Memory B cell (primary cell): ENCODE measurements at regions not wholly inside any gene's neighbourhood (a gene's known extent, or its start where the extent isn't known, plus 50 kb on each side); places are given as distances from the start of the nearest gene placed in this dataset.
"Not testable (repeated sequence)": the region's sequence is repeated elsewhere in the genome, so short reads cannot be mapped to it uniquely, and the experiment has no call there.

ENCODE experiments used
- ATAC-seq: fragments of 150-1000 bp; cut with Tn5 transposase; 2 replicates; pipeline ENCODE4 v1.10.0; 2021; ENCODE audit warnings: low read depth, mild to moderate bottlenecking, moderate library complexity
- DNase-seq, 2 donors: peaks; one replicate each; pipeline ENCODE4 v3.0.0; 2022; ENCODE audit warnings: low spot score in 2 of 2
- H3K27ac Mint-ChIP-seq: one replicate; pipeline ENCODE4 v1.8.0; 2022; ENCODE audit warnings: mild to moderate bottlenecking, moderate library complexity, mixed read lengths
- H3K27me3 Mint-ChIP-seq: one replicate; pipeline ENCODE4 v1.8.0; 2022; ENCODE audit warnings: mixed read lengths
- H3K36me3 Mint-ChIP-seq: one replicate; pipeline ENCODE4 v1.8.0; 2022; ENCODE audit warnings: mild to moderate bottlenecking, mixed read lengths
- H3K4me1 Mint-ChIP-seq: one replicate; pipeline ENCODE4 v1.8.0; 2022; ENCODE audit warnings: mixed read lengths
- H3K4me3 Mint-ChIP-seq: one replicate; pipeline ENCODE4 v1.8.0; 2022; ENCODE audit warnings: mild to moderate bottlenecking, moderate library complexity, mixed read lengths
- H3K9me3 Mint-ChIP-seq: one replicate; pipeline ENCODE4 v1.8.0; 2022; ENCODE audit warnings: mixed read lengths

GRCh38 chr9:118643118-118643517, 726.1 kb downstream of the BRINP1 start:
- Mint-ChIP-seq H3K9me3 (peaks cover 14% of the 10 kb centered on the region), H3K4me1 (no peaks in the 10 kb centered on the region), H3K36me3 (no peaks in the 10 kb centered on the region), H3K27ac (no peak overlapping the region), H3K27me3 (no peaks in the 10 kb centered on the region), H3K4me3 (no peak overlapping the region)
- no peak for ATAC-seq
- no peak for DNase-seq

GRCh38 chr9:118644066-118644465, 725.2 kb downstream of the BRINP1 start:
- peaks cover 8% of the 10 kb centered on the region for H3K9me3 Mint-ChIP-seq
- DNase-seq (no peak), ATAC-seq (no peak)
- no peaks in the 10 kb centered on the region for H3K4me1 Mint-ChIP-seq
- no peak overlapping the region for H3K27ac Mint-ChIP-seq
- no peaks in the 10 kb centered on the region for H3K27me3 Mint-ChIP-seq
- H3K4me3 Mint-ChIP-seq: no peak overlapping the region
- H3K36me3 Mint-ChIP-seq: no peaks in the 10 kb centered on the region

- Mint-ChIP-seq H3K36me3 (no peaks in the 10 kb centered on the region), H3K27ac (no peak overlapping the region), H3K4me1 (no peaks in the 10 kb centered on the region), H3K4me3 (no peak overlapping the region), H3K9me3 (peaks cover 7% of the 10 kb centered on the region), H3K27me3 (no peaks in the 10 kb centered on the region)
- ATAC-seq: no peak
- no peak for DNase-seq
Measured at GRCh38 chr9:118647331-118647730, 721.9 kb downstream of the BRINP1 start.

GRCh38 chr9:118650417-118650816, 718.8 kb downstream of the BRINP1 start:
- H3K4me3 Mint-ChIP-seq: no peak overlapping the region
- H3K9me3 Mint-ChIP-seq: peaks cover 10% of the 10 kb centered on the region
- no peaks in the 10 kb centered on the region for H3K27me3 Mint-ChIP-seq
- H3K36me3 Mint-ChIP-seq: no peaks in the 10 kb centered on the region
- no peaks in the 10 kb centered on the region for H3K4me1 Mint-ChIP-seq
- ATAC-seq (no peak), DNase-seq (no peak)
- no peak overlapping the region for H3K27ac Mint-ChIP-seq

- DNase-seq (no peak), ATAC-seq (no peak)
- Mint-ChIP-seq H3K4me3 (no peak overlapping the region), H3K27me3 (no peaks in the 10 kb centered on the region), H3K4me1 (no peaks in the 10 kb centered on the region), H3K9me3 (peaks cover 4% of the 10 kb centered on the region), H3K36me3 (no peaks in the 10 kb centered on the region), H3K27ac (no peak overlapping the region)
Measured at GRCh38 chr9:118651511-118651910, 717.7 kb downstream of the BRINP1 start.

GRCh38 chr9:118652258-118652657, 717.0 kb downstream of the BRINP1 start:
- no peaks in the 10 kb centered on the region for H3K27me3 Mint-ChIP-seq
- peaks cover 4% of the 10 kb centered on the region for H3K9me3 Mint-ChIP-seq
- no peak for ATAC-seq
- no peak overlapping the region for H3K4me3 Mint-ChIP-seq
- H3K27ac Mint-ChIP-seq: no peak overlapping the region
- no peaks in the 10 kb centered on the region for H3K4me1 Mint-ChIP-seq
- no peaks in the 10 kb centered on the region for H3K36me3 Mint-ChIP-seq
- no peak for DNase-seq

- Mint-ChIP-seq H3K4me3 (no peak overlapping the region), H3K9me3 (peaks cover 4% of the 10 kb centered on the region), H3K27ac (no peak overlapping the region), H3K27me3 (no peaks in the 10 kb centered on the region), H3K4me1 (no peaks in the 10 kb centered on the region), H3K36me3 (no peaks in the 10 kb centered on the region)
- DNase-seq (no peak), ATAC-seq (no peak)
Measured at GRCh38 chr9:118652912-118653311, 716.3 kb downstream of the BRINP1 start.

GRCh38 chr9:118659011-118659410, 710.2 kb downstream of the BRINP1 start:
- no peaks in the 10 kb centered on the region for H3K4me1 Mint-ChIP-seq
- DNase-seq (no peak), ATAC-seq (no peak)
- no peak overlapping the region for H3K27ac Mint-ChIP-seq
- no peaks in the 10 kb centered on the region for H3K27me3 Mint-ChIP-seq
- H3K36me3 Mint-ChIP-seq: no peaks in the 10 kb centered on the region
- peaks cover 5% of the 10 kb centered on the region for H3K9me3 Mint-ChIP-seq
- H3K4me3 Mint-ChIP-seq: no peak overlapping the region

GRCh38 chr9:118665226-118665919, 703.9 kb downstream of the BRINP1 start:
- Mint-ChIP-seq H3K9me3 (peaks cover 1% of the 10 kb centered on the region), H3K4me1 (no peaks in the 10 kb centered on the region), H3K27ac (no peak overlapping the region), H3K36me3 (no peaks in the 10 kb centered on the region), H3K4me3 (no peak overlapping the region), H3K27me3 (no peaks in the 10 kb centered on the region)
- DNase-seq: no peak
- ATAC-seq: no peak

GRCh38 chr9:118670011-118670953, 699.0 kb downstream of the BRINP1 start:
- Mint-ChIP-seq H3K27me3 (no peaks in the 10 kb centered on the region), H3K27ac (no peak overlapping the region), H3K4me1 (no peaks in the 10 kb centered on the region), H3K9me3 (peaks cover 2% of the 10 kb centered on the region), H3K36me3 (no peaks in the 10 kb centered on the region), H3K4me3 (no peak overlapping the region)
- DNase-seq (no peak), ATAC-seq (no peak)

GRCh38 chr9:118674942-118675341, 694.3 kb downstream of the BRINP1 start:
- Mint-ChIP-seq H3K4me1 (no peaks in the 10 kb centered on the region), H3K27ac (no peak overlapping the region), H3K9me3 (peaks cover 2% of the 10 kb centered on the region), H3K36me3 (no peaks in the 10 kb centered on the region), H3K4me3 (no peak overlapping the region), H3K27me3 (no peaks in the 10 kb centered on the region)
- DNase-seq: no peak
- ATAC-seq: no peak

GRCh38 chr9:118677936-118678653, 691.1 kb downstream of the BRINP1 start:
- not testable (repeated sequence) for H3K36me3 Mint-ChIP-seq, H3K4me3 Mint-ChIP-seq, ATAC-seq, DNase-seq, H3K4me1 Mint-ChIP-seq, H3K9me3 Mint-ChIP-seq, H3K27ac Mint-ChIP-seq, H3K27me3 Mint-ChIP-seq

- no peaks in the 10 kb centered on the region for H3K27me3 Mint-ChIP-seq
- H3K4me1 Mint-ChIP-seq: no peaks in the 10 kb centered on the region
- ATAC-seq (no peak), DNase-seq (no peak)
- no peaks in the 10 kb centered on the region for H3K36me3 Mint-ChIP-seq
- H3K9me3 Mint-ChIP-seq: no peaks in the 10 kb centered on the region
- H3K27ac Mint-ChIP-seq: no peak overlapping the region
- H3K4me3 Mint-ChIP-seq: no peak overlapping the region
Measured at GRCh38 chr9:118686959-118687358, 682.3 kb downstream of the BRINP1 start.

- ATAC-seq: no peak
- Mint-ChIP-seq H3K9me3 (no peaks in the 10 kb centered on the region), H3K4me3 (no peak overlapping the region), H3K27ac (no peak overlapping the region), H3K27me3 (no peaks in the 10 kb centered on the region), H3K4me1 (peaks cover 3% of the 10 kb centered on the region), H3K36me3 (no peaks in the 10 kb centered on the region)
- DNase-seq: no peak
Measured at GRCh38 chr9:118689280-118689679, 680.0 kb downstream of the BRINP1 start.
